ENCODE measurements at regions not wholly inside any gene's neighbourhood (a gene's known extent, or its start where the extent isn't known, plus 50 kb on each side); places are given as distances from the start of the nearest gene placed in this dataset.
"Not testable (repeated sequence)": the region's sequence is repeated elsewhere in the genome, so short reads cannot be mapped to it uniquely, and the experiment has no call there.

- DNase-seq = no peak
These were observed 274.5 kb downstream of the DACT1 start for GRCh38 chr14:58912287-58912686.

- no peak for DNase-seq
These were observed 275.2 kb downstream of the DACT1 start for GRCh38 chr14:58912799-58913432.

- DNase-seq = no peak
These were observed 274.1 kb upstream of the DAAM1 start for GRCh38 chr14:58914279-58914855.

- DNase-seq = no peak
These were observed 272.8 kb upstream of the DAAM1 start for GRCh38 chr14:58915646-58916045.

- no peak for DNase-seq
These were observed 270.3 kb upstream of the DAAM1 start for GRCh38 chr14:58918066-58918738.

GRCh38 chr14:58919217-58919616, 269.2 kb upstream of the DAAM1 start:
- no peak for DNase-seq

- DNase-seq = no peak
These were observed 268.2 kb upstream of the DAAM1 start for GRCh38 chr14:58920230-58920629.

- not testable (repeated sequence) for DNase-seq
These were observed 266.1 kb upstream of the DAAM1 start for GRCh38 chr14:58922201-58922940.

- DNase-seq = no peak
These were observed 264.6 kb upstream of the DAAM1 start for GRCh38 chr14:58923751-58924405.

GRCh38 chr14:58941629-58942028, 246.8 kb upstream of the DAAM1 start:
- DNase-seq = no peak

GRCh38 chr14:58942516-58942915, 246.0 kb upstream of the DAAM1 start:
- no peak for DNase-seq

- no peak for DNase-seq
These were observed 244.0 kb upstream of the DAAM1 start for GRCh38 chr14:58944343-58944967.

GRCh38 chr14:58944968-58945356, 243.5 kb upstream of the DAAM1 start:
- no peak for DNase-seq

- DNase-seq = no peak
These were observed 242.0 kb upstream of the DAAM1 start for GRCh38 chr14:58946431-58946830.

GRCh38 chr14:58947156-58947555, 241.3 kb upstream of the DAAM1 start:
- no peak for DNase-seq

GRCh38 chr14:58947814-58948445, 240.5 kb upstream of the DAAM1 start:
- DNase-seq = no peak

- no peak for DNase-seq
These were observed 237.9 kb upstream of the DAAM1 start for GRCh38 chr14:58950555-58950954.

GRCh38 chr14:58951143-58951542, 237.3 kb upstream of the DAAM1 start:
- DNase-seq = no peak

- no peak for DNase-seq
These were observed 234.4 kb upstream of the DAAM1 start for GRCh38 chr14:58954052-58954451.

- DNase-seq = no peak
These were observed 233.3 kb upstream of the DAAM1 start for GRCh38 chr14:58954901-58955861.
